HCT116 (cell line): ENCODE measurements at regions not wholly inside any gene's neighbourhood (a gene's known extent, or its start where the extent isn't known, plus 50 kb on each side); places are given as distances from the start of the nearest gene placed in this dataset.

Experiments
- ATAC-seq: fragments of 200-7000 bp; cut with Tn5 transposase; 2 replicates; pipeline ENCODE4 v1.9.1; 2020; ENCODE audit warnings: mild to moderate bottlenecking, moderate library complexity
- BruUV-seq: library from RNA; stranded (reverse); fragments of 400-500 nt; replicated peaks from 2 replicates; lab custom pipeline; 2021; lab: Mats Ljungman, UMichigan
- CTCF ChIA-PET: fragments of 300-600 bp; sonication (Branson Sonifier 250); formaldehyde crosslinking; loops from one replicate; lab custom pipeline; 2021; ENCODE audit warnings: antibody characterized with exemption; lab: Charles Lee
- POLR2A ChIA-PET: fragments of 300-600, 350-600 bp; sonication (Branson Sonifier 250); formaldehyde crosslinking; loops from one replicate; lab custom pipeline; 2021; ENCODE audit warnings: antibody characterized with exemption; lab: Charles Lee
- RAD21 ChIA-PET, 2 experiments: fragments of 300-600 bp; sonication (Branson Sonifier 250); formaldehyde crosslinking; loops; one replicate each; lab custom pipeline; 2023; ENCODE audit warnings: low total read pairs in 2 of 2; ENCODE audit not compliant: uncharacterized antibody in 2 of 2, unreplicated experiment in 2 of 2, low non-redundant PET in 1 of 2; lab: Charles Lee
- DNase-seq: peaks from one replicate; pipeline ENCODE4 v3.0.0-alpha.2; 2010; ENCODE audit warnings: low read depth, low spot score
- H2AFZ ChIP-seq: fragments of 200-600 bp; shearing (Covaris generic), sonication (generic); 2 replicates; pipeline ENCODE4 v1.6.1; 2017; ENCODE audit warnings: low read depth, mixed run types, mixed read lengths, antibody characterized with exemption, low read length; ENCODE audit not compliant: poor library complexity, severe bottlenecking
- H3K27ac ChIP-seq: 2 replicates; pipeline ENCODE4 v1.5.1; 2012; ENCODE audit warnings: low read depth, low read length
- H3K27me3 ChIP-seq: fragments of 200-600 bp; sonication (generic); 2 replicates; pipeline ENCODE4 v1.6.1; 2016; ENCODE audit warnings: mixed run types, low read length, mixed read lengths; ENCODE audit not compliant: insufficient read depth
- H3K36me3 ChIP-seq, 2 experiments: fragments of 200-500 bp in 1 of 2; fragments of 200-600 bp in 1 of 2; sonication (Bioruptor generic) in 1 of 2; sonication (generic) in 1 of 2; 2 replicates each; pipeline versions ENCODE4 v1.5.1 to v1.6.1; 2014 to 2016; ENCODE audit warnings: low read length in 2 of 2, inconsistent platforms in 1 of 2, mixed read lengths in 1 of 2, mixed run types in 1 of 2; ENCODE audit not compliant: insufficient read depth in 2 of 2, control insufficient read depth in 1 of 2
- H3K4me1 ChIP-seq, 2 experiments: fragments of 200-600 bp in 1 of 2; sonication (generic) in 1 of 2; 2 replicates each; pipeline versions ENCODE4 v1.5.1 to v1.6.1; 2012 to 2017; ENCODE audit warnings: low read length in 2 of 2, inconsistent platforms in 1 of 2, mild to moderate bottlenecking in 1 of 2, mixed read lengths in 1 of 2, mixed run types in 1 of 2, moderate library complexity in 1 of 2; ENCODE audit not compliant: insufficient read depth in 2 of 2, control insufficient read depth in 1 of 2
- H3K4me2 ChIP-seq: fragments of 200-600 bp; sonication (generic); 2 replicates; pipeline ENCODE4 v1.6.1; 2017; ENCODE audit warnings: mixed run types, low read length, mixed read lengths
- H3K4me3 ChIP-seq, 2 experiments: fragments of 200-600 bp in 1 of 2; sonication (generic) in 1 of 2; replicated peaks in 1 of 2; 2 replicates each; pipeline ENCODE4 v1.5.1; 2011 to 2016; ENCODE audit warnings: low read length in 2 of 2, control low read depth in 1 of 2, low read depth in 1 of 2, mild to moderate bottlenecking in 1 of 2, mixed read lengths in 1 of 2, mixed run types in 1 of 2
- H3K79me2 ChIP-seq: fragments of 200-600 bp; sonication (generic); 2 replicates; pipeline ENCODE4 v1.6.1; 2017; ENCODE audit warnings: mild to moderate bottlenecking, mixed run types, low read length, moderate library complexity, mixed read lengths; ENCODE audit not compliant: insufficient read depth
- H3K9ac ChIP-seq: fragments of 200-600 bp; sonication (generic); 2 replicates; pipeline ENCODE4 v1.6.1; 2016; ENCODE audit warnings: low read length, mixed read lengths
- H3K9me2 ChIP-seq: fragments of 200-600 bp; sonication (generic), shearing (Covaris generic); 2 replicates; pipeline ENCODE4 v1.6.1; 2017; ENCODE audit warnings: mixed run types, mild to moderate bottlenecking, moderate library complexity; ENCODE audit not compliant: insufficient read depth
- H3K9me3 ChIP-seq, 2 experiments: fragments of 200-500 bp in 1 of 2; fragments of 200-600 bp in 1 of 2; sonication (Bioruptor generic) in 1 of 2; sonication (generic) in 1 of 2; 2 replicates each; pipeline ENCODE4 v1.6.1; 2014 to 2017; ENCODE audit warnings: low read length in 2 of 2, mixed read lengths in 2 of 2, inconsistent platforms in 1 of 2, low read depth in 1 of 2, mild to moderate bottlenecking in 1 of 2, mixed run types in 1 of 2, moderate library complexity in 1 of 2; ENCODE audit not compliant: control insufficient read depth in 1 of 2, insufficient read depth in 1 of 2
- H4K20me1 ChIP-seq: fragments of 200-600 bp; sonication (generic), shearing (Covaris generic); 2 replicates; pipeline ENCODE4 v1.6.1; 2017; ENCODE audit warnings: mixed run types, mild to moderate bottlenecking, moderate library complexity; ENCODE audit not compliant: insufficient read depth
- ATF3 ChIP-seq: IDR thresholded peaks from 2 replicates; pipeline ENCODE4 v1.6.1; 2012
- CBX3 ChIP-seq: IDR thresholded peaks from 2 replicates; pipeline ENCODE4 v1.6.1; 2012; ENCODE audit warnings: low read depth
- CEBPB ChIP-seq: IDR thresholded peaks from 2 replicates; pipeline ENCODE4 v1.6.1; 2012; ENCODE audit warnings: low read depth
- CTCF ChIP-seq, 3 experiments: fragments of 200-600 bp in 1 of 3; sonication (generic) in 1 of 3; IDR thresholded peaks in 2 of 3; conservative IDR thresholded peaks in 1 of 3; 2 replicates each; pipeline ENCODE4 v1.5.1; 2012 to 2017; ENCODE audit warnings: low read depth in 2 of 3, low read length in 2 of 3, antibody characterized with exemption in 1 of 3, borderline replicate concordance in 1 of 3, control low read depth in 1 of 3, mild to moderate bottlenecking in 1 of 3, mixed read lengths in 1 of 3, mixed run types in 1 of 3, moderate library complexity in 1 of 3; ENCODE audit not compliant: insufficient read depth in 1 of 3
- EGR1 ChIP-seq: IDR thresholded peaks from 2 replicates; pipeline ENCODE4 v1.6.1; 2012; ENCODE audit warnings: low read depth
- ELF1 ChIP-seq: IDR thresholded peaks from 2 replicates; pipeline ENCODE4 v1.6.1; 2012; ENCODE audit warnings: low read depth, borderline replicate concordance
- EZH2 ChIP-seq: fragments of 200-600 bp; sonication (generic); IDR thresholded peaks from 2 replicates; pipeline ENCODE4 v1.6.1; 2017; ENCODE audit warnings: antibody characterized with exemption, mixed run types
- EZH2phosphoT487 ChIP-seq: fragments of 200-600 bp; IDR thresholded peaks from 2 replicates; pipeline ENCODE4 v1.6.1; 2018; ENCODE audit warnings: antibody characterized with exemption, borderline replicate concordance
- FOSL1 ChIP-seq: IDR thresholded peaks from 2 replicates; pipeline ENCODE4 v1.6.1; 2012; ENCODE audit warnings: low read depth
- JUND ChIP-seq: IDR thresholded peaks from 2 replicates; pipeline ENCODE4 v1.6.1; 2012
- MAX ChIP-seq: IDR thresholded peaks from 2 replicates; pipeline ENCODE4 v1.6.1; 2012
- POLR2AphosphoS5 ChIP-seq: IDR thresholded peaks from 2 replicates; pipeline ENCODE4 v1.6.1; 2011; ENCODE audit warnings: mild to moderate bottlenecking, low read depth, low read length, moderate library complexity
- REST ChIP-seq: IDR thresholded peaks from 2 replicates; pipeline ENCODE4 v1.6.1; 2012; ENCODE audit warnings: low read depth
- SIN3A ChIP-seq: IDR thresholded peaks from 2 replicates; pipeline ENCODE4 v1.6.1; 2012; ENCODE audit warnings: low read depth
- SP1 ChIP-seq: IDR thresholded peaks from 2 replicates; pipeline ENCODE4 v1.6.1; 2012; ENCODE audit warnings: low read depth
- SRF ChIP-seq: IDR thresholded peaks from 2 replicates; pipeline ENCODE4 v1.6.1; 2012; ENCODE audit warnings: low read depth
- TCF7L2 ChIP-seq: IDR thresholded peaks from 2 replicates; pipeline ENCODE4 v1.7.0; 2011; ENCODE audit warnings: borderline replicate concordance, inconsistent platforms; ENCODE audit not compliant: insufficient read depth, insufficient read length; ENCODE audit errors: extremely low read depth
- ZFX ChIP-seq: fragments of 450-650 bp; IDR thresholded peaks from 2 replicates; pipeline ENCODE4 v1.6.1; 2017
- ZNF274 ChIP-seq: fragments of 200-500 bp; sonication (Bioruptor generic); IDR thresholded peaks from 2 replicates; pipeline ENCODE4 v1.6.1; 2014; ENCODE audit warnings: mild to moderate bottlenecking, low read depth, low read length, inconsistent platforms
- intact Hi-C: fragments of 100-400 bp; cut with micrococcal nuclease; formaldehyde crosslinking; loops from 2 replicates; pipeline ENCODE4 v1.10.0; 2022

- DNase-seq (peak; percentile 86), ATAC-seq (peak; percentile 96)
- H2AFZ ChIP-seq: peak overlapping the region; percentile 71
- peaks cover 30 to 36% of the 10 kb centered on the region in 2 experiments for H3K4me1 ChIP-seq
- peak overlapping the region; percentile 69 for H3K4me2 ChIP-seq
- H3K79me2 ChIP-seq: no peaks in the 10 kb centered on the region
- no peaks in the 10 kb centered on the region for H4K20me1 ChIP-seq
- no peaks in the 10 kb centered on the region for H3K9me3 ChIP-seq
- H3K36me3 ChIP-seq: no peaks in the 10 kb centered on the region
- BruUV-seq: no TSS peak
- ChIA-PET RAD21 (interaction anchor here (1.3 to 1.6 kb wide), 2 partner anchors 25 to 36 kb away, joined by 4 to 5 read pairs; no protein-coding TSS in a partner anchor), CTCF (interaction anchor here (1.0 to 1.6 kb wide), 4 partner anchors 22 to 133 kb away, joined by 3 to 9 read pairs (median 3); no protein-coding TSS in a partner anchor), POLR2A (interaction anchor here (0.6 to 1.6 kb wide), 4 partner anchors 25 to 72 kb away, joined by 3 to 6 read pairs (median 4); partner anchors contain the start of gene ZCCHC2)
- H3K27me3 ChIP-seq: no peaks in the 10 kb centered on the region
- TF ChIP-seq ZFX (no peak; the same call in 1 of the 2 replicates), SP1 (peak; percentile 81), CBX3 (peak; percentile 78), CEBPB (peak; percentile 64), TCF7L2 (peak; percentile 66), EGR1 (no peak), SRF (peak; percentile 29; the same call in 1 of the 2 replicates), ELF1 (no peak), EZH2 (no peak), ATF3 (no peak), CTCF (IDR thresholded peaks at IDR 0.05 in 2 of 3, conservative IDR thresholded peaks at IDR 0.05 in 1 of 3; ENCODE audit: borderline replicate concordance in 1 of 3, insufficient read depth in 1 of 3, low read depth in 2 of 3, low read length in 2 of 3) (0 out of 6 replicates have a peak, but pooled peaks of 1 of the 3 experiments have one; percentile 7), POLR2AphosphoS5 (peak; percentile 49; the same call in 1 of the 2 replicates), EZH2phosphoT487 (no peak), ZNF274 (no peak), REST (no peak), SIN3A (peak; percentile 85), MAX (peak; percentile 92), FOSL1 (peak; percentile 86), JUND (peak; percentile 83)
- intact Hi-C loops: loop anchor here (2.0 to 5.0 kb wide), 2 partner anchors 37 to 72 kb away; partner anchors contain the start of gene ZCCHC2
- peak overlapping the region; percentile 83 for H3K27ac ChIP-seq
- H3K9ac ChIP-seq: peak overlapping the region; percentile 44
- H3K4me3 ChIP-seq: peak overlapping the region in 1 of 2 experiments; percentile 12; a peak in 2 of 4 replicates
- H3K9me2 ChIP-seq: no peaks in the 10 kb centered on the region
Measured at GRCh38 chr18:62450546-62451410, 72.0 kb upstream of the ZCCHC2 start.
